Keratinocyte (primary cell): ENCODE measurements at regions not wholly inside any gene's neighbourhood (a gene's known extent, or its start where the extent isn't known, plus 50 kb on each side); places are given as distances from the start of the nearest gene placed in this dataset.

ENCODE experiments used
- CTCF ChIP-seq, 3 experiments: IDR thresholded peaks in 1 of 3; conservative IDR thresholded peaks in 1 of 3; optimal IDR thresholded peaks in 1 of 3; 2 replicates in 2 of 3; 3 replicates in 1 of 3; pipeline versions ENCODE3 to v1.5.1; 2011; ENCODE audit warnings: low read length in 3 of 3, mild to moderate bottlenecking in 3 of 3, moderate library complexity in 2 of 3, control low read depth in 1 of 3, inconsistent platforms in 1 of 3; ENCODE audit not compliant: insufficient read depth in 2 of 3; ENCODE audit errors: extremely low read depth in 1 of 3
- EZH2 ChIP-seq: IDR thresholded peaks from one replicate; pipeline ENCODE4 v1.6.1; 2012; ENCODE audit warnings: inconsistent platforms, mild to moderate bottlenecking, low read length, moderate library complexity

GRCh38 chr21:31553461-31553860 lies 106.0 kb upstream of the SOD1 start:
- no peak for TF ChIP-seq CTCF (optimal IDR thresholded peaks at IDR 0.05 in 1 of 3, IDR thresholded peaks at IDR 0.05 in 1 of 3, conservative IDR thresholded peaks at IDR 0.05 in 1 of 3; ENCODE audit: extremely low read depth in 1 of 3, insufficient read depth in 2 of 3, low read length in 3 of 3)
- TF ChIP-seq EZH2, result no peak
